RKO (cell line): ENCODE measurements at regions not wholly inside any gene's neighbourhood (a gene's known extent, or its start where the extent isn't known, plus 50 kb on each side); places are given as distances from the start of the nearest gene placed in this dataset.

Experiments
- DNase-seq: peaks from one replicate; pipeline ENCODE4 v3.0.0-alpha.2; 2016; ENCODE audit warnings: low spot score

GRCh38 chr10:125513429-125514182 is 169.4 kb downstream of the TEX36 start:
- DNase-seq = no peak

GRCh38 chr10:125510998-125511397 is 172.0 kb downstream of the TEX36 start:
- DNase-seq = no peak

- no peak for DNase-seq
These were observed 177.3 kb downstream of the TEX36 start for GRCh38 chr10:125505648-125506047.

GRCh38 chr10:125502276-125502675 is 180.7 kb downstream of the TEX36 start:
- no peak for DNase-seq

- no peak for DNase-seq
These were observed 187.6 kb downstream of the TEX36 start for GRCh38 chr10:125495386-125495785.

GRCh38 chr10:125494651-125495239 is 188.2 kb downstream of the TEX36 start:
- no peak for DNase-seq

GRCh38 chr10:125491381-125491780 is 191.6 kb downstream of the TEX36 start:
- no peak for DNase-seq

- no peak for DNase-seq
These were observed 193.2 kb downstream of the TEX36 start for GRCh38 chr10:125489731-125490130.

- DNase-seq = no peak
These were observed 197.3 kb downstream of the TEX36 start for GRCh38 chr10:125485665-125486064.

- no peak for DNase-seq
These were observed 198.8 kb downstream of the TEX36 start for GRCh38 chr10:125484035-125484732.

- DNase-seq = no peak
These were observed 200.3 kb downstream of the TEX36 start for GRCh38 chr10:125482637-125483036.

GRCh38 chr10:125482108-125482507 is 200.9 kb downstream of the TEX36 start:
- DNase-seq = no peak

GRCh38 chr10:125479059-125479458 is 203.9 kb downstream of the TEX36 start:
- DNase-seq = peak; percentile 18

- DNase-seq = no peak
These were observed 207.1 kb downstream of the TEX36 start for GRCh38 chr10:125475815-125476214.

- no peak for DNase-seq
These were observed 209.7 kb downstream of the TEX36 start for GRCh38 chr10:125473143-125473793.

- no peak for DNase-seq
These were observed 210.9 kb downstream of the TEX36 start for GRCh38 chr10:125472010-125472607.

GRCh38 chr10:125468278-125468677 is 214.7 kb downstream of the TEX36 start:
- no peak for DNase-seq

GRCh38 chr10:125466685-125467084 is 216.3 kb downstream of the TEX36 start:
- no peak for DNase-seq

GRCh38 chr10:125462845-125463244 is 220.1 kb downstream of the TEX36 start:
- no peak for DNase-seq

GRCh38 chr10:125460326-125460725 is 222.6 kb downstream of the TEX36 start:
- no peak for DNase-seq

GRCh38 chr10:125457406-125457805 is 225.6 kb downstream of the TEX36 start:
- no peak for DNase-seq

- no peak for DNase-seq
These were observed 227.1 kb downstream of the TEX36 start for GRCh38 chr10:125455855-125456254.
